ENCODE measurements at regions not wholly inside any gene's neighbourhood (a gene's known extent, or its start where the extent isn't known, plus 50 kb on each side); places are given as distances from the start of the nearest gene placed in this dataset.

GRCh38 chr3:36095238-36095637, 285.1 kb upstream of the STAC start:
- TF ChIP-seq POLR2AphosphoS5 (IDR thresholded peaks at IDR 0.05) (no peak), CTCF (IDR thresholded peaks at IDR 0.05) (no peak)
